Muscle of arm (tissue), 1 donor: ENCODE measurements at regions not wholly inside any gene's neighbourhood (a gene's known extent, or its start where the extent isn't known, plus 50 kb on each side); places are given as distances from the start of the nearest gene placed in this dataset.
A peak's percentile ranks its signal among the peaks of the same experiment; 100 is the strongest.
"Not testable (repeated sequence)": the region's sequence is repeated elsewhere in the genome, so short reads cannot be mapped to it uniquely, and the experiment has no call there.

Experiments used
- DNase-seq: peaks from one replicate; pipeline ENCODE4 v3.0.0-alpha.2; 2013

DNA sequence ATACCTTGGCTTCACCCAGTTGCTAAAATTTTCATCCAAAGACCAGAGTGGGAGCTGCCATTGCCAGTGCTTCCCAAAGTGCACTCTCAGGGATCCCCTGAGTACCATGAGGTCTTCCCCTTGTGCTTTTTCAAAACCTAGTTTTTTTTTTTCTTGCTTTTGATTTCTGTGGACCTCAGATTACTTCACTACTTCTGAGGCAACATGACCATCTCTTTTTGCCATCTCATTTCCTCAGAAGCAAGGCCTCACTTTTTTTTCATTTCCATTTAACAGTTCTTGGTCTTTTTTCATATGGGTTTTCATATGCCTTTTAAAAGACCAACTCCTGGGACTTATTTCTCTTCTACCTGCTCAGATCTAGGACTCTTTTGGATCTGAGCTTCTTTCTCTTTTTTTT lies 64.1 kb upstream of the MMS22L start:
- DNase-seq, result no peak

- DNase-seq, result no peak
Observed at GRCh38 chr6:97361286-97361685, 78.3 kb upstream of the MMS22L start.

- no peak for DNase-seq
Observed at GRCh38 chr6:97364327-97364726, 81.3 kb upstream of the MMS22L start.

- not testable (repeated sequence) for DNase-seq
Observed at GRCh38 chr6:97382071-97382470, 99.1 kb upstream of the MMS22L start.

- DNase-seq, result no peak
Observed at GRCh38 chr6:97392735-97393134, 109.7 kb upstream of the MMS22L start.

- DNase-seq, result peak; percentile 45
Observed at GRCh38 chr6:97394160-97394748, 111.2 kb upstream of the MMS22L start.

- no peak for DNase-seq
Observed at GRCh38 chr6:97396880-97397279, 113.9 kb upstream of the MMS22L start.

DNA sequence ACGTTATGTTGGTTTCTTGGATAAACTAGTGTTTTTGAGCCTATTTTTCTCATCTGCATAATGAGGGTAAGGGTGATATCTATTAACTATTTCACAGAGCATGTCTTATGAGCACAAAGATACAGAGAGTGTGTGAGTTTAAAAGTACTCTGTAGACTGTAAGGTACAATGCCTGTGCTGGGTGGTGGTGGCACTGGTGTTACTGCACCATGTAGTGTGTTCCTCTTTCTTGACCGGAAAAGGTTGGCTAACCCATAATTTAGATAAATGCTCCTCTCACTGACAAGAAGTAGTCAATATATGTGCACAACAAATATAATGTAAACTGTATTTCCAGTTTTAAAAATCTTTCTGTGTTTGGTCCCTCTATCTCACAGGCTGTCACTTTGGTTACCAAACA lies 116.2 kb upstream of the MMS22L start:
- no peak for DNase-seq

DNA sequence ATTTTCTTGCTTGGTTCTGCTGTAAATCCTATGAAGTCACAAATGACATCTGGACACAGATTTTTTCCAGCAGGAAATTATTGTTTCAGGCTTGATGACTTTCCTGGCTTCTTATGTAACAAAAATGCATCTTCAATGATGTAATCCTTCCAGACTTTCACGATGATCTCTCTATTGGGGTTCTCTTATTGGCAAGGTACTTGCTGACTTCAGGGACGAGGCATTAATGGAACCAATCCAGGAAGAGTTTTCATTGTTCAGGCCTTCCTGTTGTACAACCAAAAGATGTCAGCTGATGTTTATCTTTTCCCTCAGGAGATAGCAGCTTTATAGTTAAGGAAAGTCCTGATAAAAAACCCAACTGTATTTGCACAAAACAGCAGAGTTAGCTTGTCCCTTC lies 118.5 kb upstream of the MMS22L start:
- DNase-seq, result peak; percentile 83

DNA sequence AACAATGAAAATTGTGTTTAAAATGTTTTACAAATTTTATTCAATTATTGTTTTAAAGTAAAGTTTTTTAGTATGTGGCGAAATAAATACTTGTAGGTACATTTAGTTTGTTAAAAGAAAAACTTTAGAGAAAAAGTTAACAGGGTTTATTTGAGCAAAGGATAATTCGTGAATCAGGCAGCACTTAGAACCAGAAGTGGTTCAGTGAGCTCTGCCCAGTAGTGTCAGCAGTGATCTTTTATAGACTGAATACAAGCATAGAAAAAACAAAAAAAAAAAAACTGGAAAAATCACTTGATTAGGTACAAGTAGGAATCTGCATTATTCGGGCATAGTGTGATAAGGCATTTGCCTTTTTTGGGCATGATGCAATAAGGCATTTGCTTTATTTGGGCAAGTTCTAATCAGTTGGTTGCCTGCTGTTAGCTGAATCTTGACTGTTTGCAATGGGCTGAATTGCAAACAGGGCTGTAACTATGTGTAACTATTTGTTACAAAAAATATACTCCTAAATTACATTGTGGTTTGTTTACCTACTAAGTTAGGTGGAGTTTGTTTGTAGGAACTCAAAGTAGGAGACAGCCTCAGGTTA lies 122.9 kb upstream of the MMS22L start:
- DNase-seq, result no peak

- no peak for DNase-seq
Observed at GRCh38 chr6:97406633-97407032, 123.6 kb upstream of the MMS22L start.

GRCh38 chr6:97411610-97412009 lies 128.6 kb upstream of the MMS22L start:
- DNase-seq, result no peak

GRCh38 chr6:97412511-97412910 lies 129.5 kb upstream of the MMS22L start:
- no peak for DNase-seq

- DNase-seq, result no peak
Observed at GRCh38 chr6:97422171-97422570, 139.2 kb upstream of the MMS22L start.

GRCh38 chr6:97423190-97423589 lies 140.2 kb upstream of the MMS22L start:
- no peak for DNase-seq

GRCh38 chr6:97427648-97428047 lies 144.6 kb upstream of the MMS22L start:
- DNase-seq, result no peak

- DNase-seq, result no peak
Observed at GRCh38 chr6:97437087-97437486, 154.1 kb upstream of the MMS22L start.

DNA sequence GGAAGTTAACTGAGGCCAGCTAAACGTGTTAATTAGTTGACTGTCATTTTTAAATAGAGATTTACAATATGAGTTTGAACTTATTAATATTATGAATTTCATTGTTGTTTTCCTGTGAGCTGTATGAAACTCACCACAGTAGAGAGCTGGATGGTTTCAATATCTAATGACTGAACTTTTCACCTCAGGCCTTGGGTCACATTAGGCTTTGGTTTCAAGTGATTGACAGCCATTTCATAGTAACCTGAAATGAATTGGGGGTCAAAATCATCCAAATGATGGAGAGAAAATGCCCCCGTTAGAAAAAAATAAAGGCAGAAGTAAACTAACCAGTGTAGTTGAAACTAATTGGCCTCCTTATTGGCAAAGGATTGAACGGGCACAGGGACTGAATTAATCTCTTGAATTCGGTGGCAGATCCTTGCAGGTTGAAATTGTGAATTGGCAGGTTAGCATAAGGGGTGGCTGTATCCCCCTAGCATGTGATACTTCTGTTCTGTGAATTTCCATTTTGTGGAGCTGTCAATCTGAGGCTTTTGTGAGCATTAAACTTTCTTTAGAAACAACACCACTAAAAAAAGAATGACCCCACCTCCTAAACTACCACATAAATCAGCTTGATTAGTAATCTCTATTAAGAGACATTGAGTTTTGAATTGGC lies 155.1 kb upstream of the MMS22L start:
- DNase-seq, result no peak

DNA sequence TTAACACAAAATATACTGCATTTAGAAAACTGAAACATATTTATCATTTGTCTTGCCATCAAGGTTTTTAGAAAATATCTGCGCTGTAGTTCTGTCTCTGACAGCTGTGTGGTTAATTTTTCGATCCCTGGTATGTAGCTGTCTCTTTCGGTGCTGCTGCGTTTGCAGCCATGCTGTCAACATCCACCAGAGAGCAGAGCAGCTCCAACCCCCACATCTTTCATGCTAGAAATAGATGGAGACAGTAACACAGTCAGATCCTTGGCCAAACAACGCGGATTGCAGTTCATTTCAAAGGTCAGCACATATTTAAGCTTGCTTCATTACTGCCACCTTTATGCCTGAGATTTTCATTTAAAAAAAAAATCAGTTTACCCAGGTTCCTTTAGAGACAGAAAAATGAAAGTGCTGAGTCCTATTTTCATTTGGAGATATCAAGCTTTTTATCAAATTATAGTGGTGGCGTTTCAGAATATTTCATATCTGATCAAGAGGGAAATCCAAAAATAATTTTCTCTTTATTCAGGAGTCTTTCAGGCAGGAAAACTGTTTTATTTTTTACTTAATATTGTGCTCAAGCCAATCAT lies 157.7 kb upstream of the MMS22L start:
- DNase-seq, result peak; percentile 14

DNA sequence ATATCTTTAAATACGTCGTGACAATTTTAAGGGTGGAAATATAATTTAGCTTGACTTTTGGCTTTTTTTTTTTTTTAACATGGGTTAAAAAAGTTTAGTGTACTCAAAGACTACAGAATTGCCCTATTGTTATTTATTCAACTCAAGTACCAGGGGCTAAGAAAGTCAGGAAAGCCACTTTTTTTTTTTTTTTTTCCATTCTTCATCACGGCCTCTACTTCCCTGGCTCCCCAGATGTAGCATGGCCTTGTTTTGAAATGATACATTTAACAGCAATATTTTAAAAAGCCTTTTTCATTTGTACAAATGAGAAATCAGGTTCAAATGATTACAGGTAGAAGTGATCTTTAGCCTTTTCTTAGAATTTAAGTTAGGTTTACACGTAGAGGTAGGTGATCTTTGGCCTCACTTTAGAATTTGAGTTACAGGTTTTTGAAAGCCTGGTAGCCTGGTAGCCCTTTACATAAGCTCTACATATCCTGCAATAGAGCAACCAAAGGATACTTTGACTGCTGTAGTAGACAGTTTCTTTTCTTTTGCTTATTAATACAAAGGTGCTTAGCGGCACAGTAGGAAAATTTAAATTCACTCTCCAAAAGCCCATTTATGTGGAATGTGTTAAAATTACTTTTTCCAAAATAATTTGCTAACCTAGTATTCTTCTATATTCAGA lies 160.5 kb upstream of the MMS22L start:
- no peak for DNase-seq

GRCh38 chr6:97445407-97445806 lies 162.4 kb upstream of the MMS22L start:
- no peak for DNase-seq

DNA sequence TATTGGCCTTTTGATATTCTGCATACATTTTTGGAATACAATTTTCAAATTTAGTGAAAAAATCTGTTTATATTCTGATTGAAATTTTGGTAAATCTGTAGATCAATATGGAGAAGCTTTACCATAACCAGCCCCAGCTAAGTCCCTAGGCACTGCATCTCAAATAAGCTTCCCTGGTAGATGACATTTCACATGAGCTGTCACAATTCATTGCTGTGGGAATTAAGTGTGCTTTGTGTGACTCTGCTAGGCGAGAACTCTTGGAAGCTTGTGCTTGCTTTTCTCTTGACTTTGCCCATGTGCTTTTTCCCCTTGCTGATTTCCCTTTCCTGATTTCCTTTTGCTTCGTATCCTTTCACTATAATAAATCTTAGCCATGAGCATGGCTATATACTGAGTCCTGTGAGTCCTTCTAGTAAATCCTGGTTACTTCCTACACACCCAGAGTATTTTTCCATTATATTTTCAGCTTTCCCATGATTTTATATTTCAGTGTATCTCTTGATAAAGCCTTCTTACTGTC lies 166.5 kb upstream of the MMS22L start:
- DNase-seq, result no peak
